GM12872 (cell line): ENCODE measurements at regions not wholly inside any gene's neighbourhood (a gene's known extent, or its start where the extent isn't known, plus 50 kb on each side); places are given as distances from the start of the nearest gene placed in this dataset.
A peak's percentile ranks its signal among the peaks of the same experiment; 100 is the strongest.

Experiments used
- CTCF ChIP-seq: IDR thresholded peaks from 3 replicates; pipeline ENCODE4 v1.5.1; 2011; ENCODE audit warnings: low read depth, mild to moderate bottlenecking, low read length, moderate library complexity; ENCODE audit not compliant: insufficient read depth

GRCh38 chr16:27640277-27640600, 90.3 kb downstream of the KATNIP start:
- TF ChIP-seq CTCF, result no peak

- no peak for TF ChIP-seq CTCF
Measured at GRCh38 chr16:27641260-27641659, 91.3 kb downstream of the KATNIP start.

GRCh38 chr16:27642756-27643155, 92.8 kb downstream of the KATNIP start:
- peak; percentile 42; the same call in 2 of the 3 replicates for TF ChIP-seq CTCF

GRCh38 chr16:27644165-27644564, 94.2 kb downstream of the KATNIP start:
- TF ChIP-seq CTCF, result no peak

- TF ChIP-seq CTCF, result no peak
Measured at GRCh38 chr16:27645396-27645795, 95.5 kb downstream of the KATNIP start.

DNA sequence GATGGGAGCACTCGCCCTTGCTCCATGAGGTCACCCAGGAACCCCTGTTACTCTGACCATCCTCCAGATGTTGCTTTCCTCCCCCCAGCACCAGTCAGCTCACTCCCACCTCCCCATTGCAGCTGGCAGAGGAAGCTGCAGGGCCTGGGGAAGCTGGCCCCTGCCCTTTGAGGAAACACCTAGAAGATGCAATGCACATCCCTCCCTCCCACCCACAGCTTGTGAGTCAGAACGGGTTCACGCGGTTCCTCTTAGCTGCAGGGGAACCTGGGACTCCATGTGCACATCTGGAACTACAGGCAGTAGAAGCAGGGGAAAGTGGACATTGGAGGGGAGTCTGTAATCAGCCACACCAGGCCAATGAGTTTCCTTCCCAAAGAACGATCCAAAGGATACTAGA, 96.9 kb downstream of the KATNIP start:
- TF ChIP-seq CTCF, result no peak

- TF ChIP-seq CTCF, result no peak
Measured at GRCh38 chr16:27649021-27649420, 99.1 kb downstream of the KATNIP start.
